Sigmoid colon (tissue), 3 donors: ENCODE measurements at regions not wholly inside any gene's neighbourhood (a gene's known extent, or its start where the extent isn't known, plus 50 kb on each side); places are given as distances from the start of the nearest gene placed in this dataset.

Source experiments
- CTCF ChIP-seq, 4 experiments: fragments of 450-650 bp in 3 of 4; fragments of 200-600 bp in 1 of 4; IDR thresholded peaks; one replicate each; pipeline ENCODE4 v1.5.1; 2016 to 2019; ENCODE audit warnings: antibody characterized with exemption in 4 of 4, mild to moderate bottlenecking in 3 of 4, moderate library complexity in 2 of 4
- POLR2A ChIP-seq, 2 donors: fragments of 450-650 bp; IDR thresholded peaks; one replicate each; pipeline ENCODE4 v1.6.1; 2016; ENCODE audit warnings: antibody characterized with exemption in 2 of 2, mild to moderate bottlenecking in 2 of 2, moderate library complexity in 2 of 2

DNA sequence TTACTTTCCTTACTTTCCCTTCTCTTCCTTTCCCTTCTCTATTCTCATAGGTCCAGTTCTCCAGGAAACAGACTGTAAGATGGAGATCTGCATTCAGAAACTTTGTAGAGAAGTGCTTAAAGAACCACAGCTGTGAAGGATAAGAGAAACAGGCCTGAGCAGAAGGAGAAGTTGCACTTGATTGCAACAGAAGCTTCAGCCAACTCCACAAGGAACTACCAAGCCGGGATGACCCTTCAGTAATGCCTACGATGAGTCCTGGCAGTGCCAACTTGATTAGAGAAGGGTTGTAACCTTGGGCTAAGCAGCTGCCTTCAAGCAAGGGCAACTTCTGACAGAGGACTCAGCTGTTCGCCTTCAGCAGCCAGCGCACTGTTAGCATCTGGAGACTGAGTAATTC lies 413.3 kb upstream of the RASGEF1B start:
- TF ChIP-seq CTCF (IDR thresholded peaks at IDR 0.05), result no peak
- TF ChIP-seq POLR2A (IDR thresholded peaks at IDR 0.05), result no peak
